GM21529 (cell line): ENCODE measurements at regions not wholly inside any gene's neighbourhood (a gene's known extent, or its start where the extent isn't known, plus 50 kb on each side); places are given as distances from the start of the nearest gene placed in this dataset.

Experiments used
- ATAC-seq: cut with Tn5 transposase; IDR thresholded peaks from one replicate; pipeline ENCODE4 v1.9.1; 2021; ENCODE audit not compliant: unreplicated experiment

- ATAC-seq, result no peak
Measured at GRCh38 chr15:39167164-39168058, 413.5 kb upstream of the THBS1 start.

- no peak for ATAC-seq
Measured at GRCh38 chr15:39171944-39172368, 408.9 kb upstream of the THBS1 start.

- ATAC-seq, result no peak
Measured at GRCh38 chr15:39172380-39173281, 408.2 kb upstream of the THBS1 start.

- ATAC-seq, result no peak
Measured at GRCh38 chr15:39173426-39173825, 407.5 kb upstream of the THBS1 start.

- ATAC-seq, result no peak
Measured at GRCh38 chr15:39174332-39174731, 406.5 kb upstream of the THBS1 start.

GRCh38 chr15:39176030-39176429 lies 404.8 kb upstream of the THBS1 start:
- no peak for ATAC-seq

GRCh38 chr15:39177561-39177960 lies 403.3 kb upstream of the THBS1 start:
- ATAC-seq, result no peak

- ATAC-seq, result no peak
Measured at GRCh38 chr15:39180030-39180429, 400.8 kb upstream of the THBS1 start.

- ATAC-seq, result no peak
Measured at GRCh38 chr15:39180483-39180933, 400.4 kb upstream of the THBS1 start.

GRCh38 chr15:39181056-39181747 lies 399.7 kb upstream of the THBS1 start:
- ATAC-seq, result no peak

GRCh38 chr15:39181940-39182339 lies 398.9 kb upstream of the THBS1 start:
- ATAC-seq, result no peak

GRCh38 chr15:39183164-39183881 lies 397.6 kb upstream of the THBS1 start:
- no peak for ATAC-seq

- ATAC-seq, result no peak
Measured at GRCh38 chr15:39184701-39185390, 396.0 kb upstream of the THBS1 start.

GRCh38 chr15:39188314-39188713 lies 392.6 kb upstream of the THBS1 start:
- ATAC-seq, result no peak

- no peak for ATAC-seq
Measured at GRCh38 chr15:39188930-39189329, 391.9 kb upstream of the THBS1 start.

- ATAC-seq, result no peak
Measured at GRCh38 chr15:39191871-39192291, 389.0 kb upstream of the THBS1 start.

GRCh38 chr15:39192351-39192750 lies 388.5 kb upstream of the THBS1 start:
- no peak for ATAC-seq

GRCh38 chr15:39192979-39193560 lies 387.8 kb upstream of the THBS1 start:
- no peak for ATAC-seq

- no peak for ATAC-seq
Measured at GRCh38 chr15:39193611-39194010, 387.3 kb upstream of the THBS1 start.
